Neural cell (in vitro differentiated cells): ENCODE measurements at regions not wholly inside any gene's neighbourhood (a gene's known extent, or its start where the extent isn't known, plus 50 kb on each side); places are given as distances from the start of the nearest gene placed in this dataset.

ENCODE experiments used
- H2AFZ ChIP-seq: fragments of 200-600, 300-800 bp; sonication (generic), shearing (Covaris generic); 2 replicates; pipeline ENCODE4 v1.6.0; 2014; ENCODE audit warnings: low read depth, mild to moderate bottlenecking, antibody characterized with exemption, low read length, moderate library complexity
- H3F3A ChIP-seq: fragments of 200-600 bp; shearing (Covaris generic); 2 replicates; pipeline ENCODE4 v1.6.1; 2016; ENCODE audit warnings: mild to moderate bottlenecking, moderate library complexity, mixed read lengths, antibody characterized with exemption, low read length; ENCODE audit not compliant: insufficient read depth, poor library complexity, severe bottlenecking
- H3K27ac ChIP-seq: fragments of 200-600, 300-800 bp; sonication (generic), shearing (Covaris generic); 2 replicates; pipeline ENCODE4 v1.5.1; 2014; ENCODE audit warnings: mild to moderate bottlenecking, low read length, moderate library complexity
- H3K27me3 ChIP-seq: fragments of 300-800, 200-600 bp; sonication (generic), shearing (Covaris generic); 2 replicates; pipeline ENCODE4 v1.6.0; 2014; ENCODE audit warnings: mild to moderate bottlenecking, low read depth, low read length, moderate library complexity; ENCODE audit not compliant: insufficient read depth
- H3K36me3 ChIP-seq: fragments of 300-800, 200-600 bp; sonication (generic), shearing (Covaris generic); 2 replicates; pipeline ENCODE4 v1.5.1; 2014; ENCODE audit warnings: mild to moderate bottlenecking, antibody characterized with exemption, low read length, moderate library complexity; ENCODE audit not compliant: insufficient read depth
- H3K4me2 ChIP-seq: fragments of 300-800, 200-600 bp; sonication (generic), shearing (Covaris generic); 2 replicates; pipeline ENCODE4 v1.6.0; 2014; ENCODE audit warnings: mild to moderate bottlenecking, low read length
- H3K4me3 ChIP-seq: fragments of 300-800, 200-600 bp; sonication (generic), shearing (Covaris generic); 2 replicates; pipeline ENCODE4 v1.5.1; 2014; ENCODE audit warnings: mild to moderate bottlenecking, low read length, moderate library complexity
- H3K79me2 ChIP-seq: fragments of 200-600 bp; shearing (Covaris generic); replicated peaks from 2 replicates; pipeline ENCODE4 v1.6.0; 2014; ENCODE audit warnings: mild to moderate bottlenecking, low read length, moderate library complexity; ENCODE audit not compliant: insufficient read depth
- H3K9ac ChIP-seq: fragments of 300-800, 200-600 bp; sonication (generic), shearing (Covaris generic); 2 replicates; pipeline ENCODE4 v1.6.1; 2016; ENCODE audit warnings: mild to moderate bottlenecking, low read length, mixed read lengths
- H3K9me2 ChIP-seq: fragments of 200-600 bp; shearing (Covaris generic); 2 replicates; pipeline ENCODE4 v1.6.1; 2016; ENCODE audit warnings: mild to moderate bottlenecking, low read length, mixed read lengths; ENCODE audit not compliant: insufficient read depth
- H3K9me3 ChIP-seq: fragments of 200-600, 300-800 bp; sonication (generic), shearing (Covaris generic); 2 replicates; pipeline ENCODE4 v1.6.1; 2016; ENCODE audit warnings: mild to moderate bottlenecking, mixed run types, low read length, moderate library complexity, mixed read lengths
- H4K20me1 ChIP-seq: fragments of 200-600 bp; shearing (Covaris generic); 2 replicates; pipeline ENCODE4 v1.6.1; 2016; ENCODE audit warnings: mild to moderate bottlenecking, mixed run types; ENCODE audit not compliant: insufficient read depth
- CTCF ChIP-seq: fragments of 450-650 bp; IDR thresholded peaks from 2 replicates; pipeline ENCODE4 v1.5.1; 2014; ENCODE audit warnings: antibody characterized with exemption, mild to moderate bottlenecking, moderate library complexity; ENCODE audit not compliant: poor library complexity, severe bottlenecking
- EP300 ChIP-seq: fragments of 450-650 bp; conservative IDR thresholded peaks from 2 replicates; pipeline ENCODE4 v1.6.1; 2014; ENCODE audit warnings: antibody characterized with exemption, mild to moderate bottlenecking, moderate library complexity; ENCODE audit not compliant: poor library complexity, severe bottlenecking
- EZH2 ChIP-seq: fragments of 200-600, 300-800 bp; shearing (Covaris generic), sonication (generic); IDR thresholded peaks from 2 replicates; pipeline ENCODE4 v1.6.1; 2014; ENCODE audit warnings: antibody characterized with exemption, low read length, borderline replicate concordance, mild to moderate bottlenecking; ENCODE audit not compliant: insufficient read depth, poor library complexity, severe bottlenecking
- MXI1 ChIP-seq: fragments of 450-650 bp; conservative IDR thresholded peaks from 2 replicates; pipeline ENCODE4 v1.6.1; 2014; ENCODE audit warnings: antibody characterized with exemption, mild to moderate bottlenecking; ENCODE audit not compliant: poor library complexity, severe bottlenecking
- POLR2AphosphoS5 ChIP-seq: IDR thresholded peaks from 2 replicates; pipeline ENCODE4 v1.6.1; 2012
- RAD21 ChIP-seq: fragments of 450-650 bp; conservative IDR thresholded peaks from 2 replicates; pipeline ENCODE4 v1.6.1; 2014; ENCODE audit warnings: antibody characterized with exemption, mild to moderate bottlenecking, moderate library complexity
- REST ChIP-seq: IDR thresholded peaks from 2 replicates; pipeline ENCODE4 v1.6.1; 2012; ENCODE audit warnings: borderline replicate concordance
- SMC3 ChIP-seq: fragments of 450-650 bp; conservative IDR thresholded peaks from 2 replicates; pipeline ENCODE4 v1.6.1; 2014; ENCODE audit warnings: antibody characterized with exemption, mild to moderate bottlenecking, moderate library complexity; ENCODE audit not compliant: poor library complexity
- TAF1 ChIP-seq: IDR thresholded peaks from 2 replicates; pipeline ENCODE4 v1.6.1; 2012; ENCODE audit warnings: low read depth

DNA sequence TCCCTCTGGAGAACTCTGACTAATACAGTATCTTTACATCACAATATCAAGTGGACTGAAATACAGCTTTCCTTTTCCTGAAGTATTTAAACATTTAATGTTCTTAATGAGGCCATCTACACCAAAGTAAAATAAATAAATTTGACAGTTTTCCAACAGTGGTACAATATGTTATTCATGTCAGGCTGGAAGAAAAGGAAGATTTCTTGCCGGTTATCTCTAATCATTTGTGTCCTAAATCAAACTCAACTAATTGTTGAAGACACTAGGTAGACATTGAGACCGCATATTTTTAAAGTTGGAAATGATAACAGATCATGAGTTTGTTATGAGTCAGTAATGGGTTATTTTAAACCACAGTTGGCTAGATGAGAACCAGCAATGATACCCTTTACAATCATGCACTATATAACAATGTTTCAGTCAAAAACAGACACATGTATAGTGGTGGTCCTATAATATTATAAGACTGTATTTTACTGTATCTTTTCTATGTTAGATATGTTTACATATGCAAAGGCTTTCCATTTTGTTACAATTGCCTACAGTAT is 241.6 kb downstream of the LMBRD1 start:
- Histone ChIP-seq H3K36me3 (no peaks in the 10 kb centered on the region), H3K9me2 (no peaks in the 10 kb centered on the region), H3K9ac (no peak overlapping the region), H3F3A (no peaks in the 10 kb centered on the region), H4K20me1 (no peaks in the 10 kb centered on the region), H3K79me2 (no peaks in the 10 kb centered on the region), H2AFZ (no peak overlapping the region), H3K9me3 (no peaks in the 10 kb centered on the region), H3K27ac (no peak overlapping the region), H3K27me3 (no peaks in the 10 kb centered on the region), H3K4me2 (no peak overlapping the region), H3K4me3 (no peak overlapping the region)
- TF ChIP-seq TAF1 (no peak), SMC3 (no peak), REST (no peak), CTCF (no peak), EZH2 (no peak), MXI1 (no peak), EP300 (no peak), RAD21 (no peak), POLR2AphosphoS5 (no peak)

DNA sequence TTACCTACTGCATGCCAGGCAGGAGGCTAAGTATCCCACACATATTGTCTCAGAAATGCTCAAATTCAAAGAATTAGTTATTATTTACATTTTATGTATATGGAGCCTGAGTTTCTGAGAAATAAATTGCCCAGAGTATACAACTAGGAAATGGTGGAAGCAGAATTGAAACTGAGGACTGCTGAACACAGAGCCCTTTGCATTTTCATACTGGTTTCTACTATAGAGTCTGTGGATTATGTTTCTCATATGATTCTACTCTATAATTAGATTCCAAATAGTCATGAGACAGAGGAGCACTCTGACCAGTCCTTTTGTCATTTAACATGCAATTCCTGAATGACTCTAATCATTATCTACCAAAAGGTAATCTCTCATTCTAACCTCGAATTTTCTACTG is 254.3 kb downstream of the LMBRD1 start:
- no peaks in the 10 kb centered on the region for H3K79me2 ChIP-seq
- H2AFZ ChIP-seq, result peak overlapping the region; percentile 2
- no peak overlapping the region for H3K4me3 ChIP-seq
- no peaks in the 10 kb centered on the region for H3K27me3 ChIP-seq
- no peaks in the 10 kb centered on the region for H3K36me3 ChIP-seq
- peak overlapping the region; percentile 76 for H3K27ac ChIP-seq
- H3K4me2 ChIP-seq, result no peak overlapping the region
- no peak overlapping the region for H3K9ac ChIP-seq
- no peaks in the 10 kb centered on the region for H4K20me1 ChIP-seq
- no peaks in the 10 kb centered on the region for H3K9me2 ChIP-seq
- no peak for TF ChIP-seq POLR2AphosphoS5
- TF ChIP-seq EZH2, result no peak
- no peak for TF ChIP-seq SMC3
- TF ChIP-seq REST, result no peak
- no peak for TF ChIP-seq TAF1
- no peak for TF ChIP-seq CTCF
- TF ChIP-seq RAD21, result no peak
- TF ChIP-seq EP300, result no peak
- no peak for TF ChIP-seq MXI1
- H3F3A ChIP-seq, result no peaks in the 10 kb centered on the region
- no peaks in the 10 kb centered on the region for H3K9me3 ChIP-seq
